Natural killer cell (primary cell): ENCODE measurements at regions not wholly inside any gene's neighbourhood (a gene's known extent, or its start where the extent isn't known, plus 50 kb on each side); places are given as distances from the start of the nearest gene placed in this dataset.

ENCODE experiments used
- ATAC-seq, 3 donors: fragments of 150-1000 bp in 2 of 3; fragments of 200-7000 bp in 1 of 3; cut with Tn5 transposase; 1 replicate in 1 of 3; 2 replicates in 2 of 3; pipeline ENCODE4 v1.10.0; 2021; ENCODE audit warnings: mild to moderate bottlenecking in 2 of 3, moderate library complexity in 2 of 3
- DNase-seq, 2 donors: peaks; one replicate each; pipeline versions ENCODE4 v3.0.0 to v3.0.0-alpha.2; 2013 to 2021; ENCODE audit warnings: mixed read lengths in 1 of 2
- H3K27ac ChIP-seq: one replicate; pipeline ENCODE4 v1.5.1; 2013; ENCODE audit warnings: mild to moderate bottlenecking, low read length
- H3K27me3 ChIP-seq: one replicate; pipeline ENCODE4 v1.6.1; 2013; ENCODE audit warnings: low read length; ENCODE audit not compliant: control insufficient read depth, insufficient read depth
- H3K36me3 ChIP-seq: one replicate; pipeline ENCODE4 v1.6.1; 2013; ENCODE audit warnings: low read length; ENCODE audit not compliant: control insufficient read depth, insufficient read depth
- H3K4me1 ChIP-seq: one replicate; pipeline ENCODE4 v1.6.1; 2013; ENCODE audit warnings: low read length; ENCODE audit not compliant: control insufficient read depth, insufficient read depth
- H3K4me3 ChIP-seq: one replicate; pipeline ENCODE4 v1.5.1; 2013; ENCODE audit warnings: low read length
- H3K9me3 ChIP-seq: one replicate; pipeline ENCODE4 v1.6.1; 2013; ENCODE audit warnings: low read length; ENCODE audit not compliant: control insufficient read depth, insufficient read depth
- H3K27ac Mint-ChIP-seq, 2 donors: one replicate each; pipeline ENCODE4 v1.8.0; 2022; ENCODE audit warnings: mild to moderate bottlenecking in 2 of 2, mixed read lengths in 2 of 2, moderate library complexity in 1 of 2
- H3K27me3 Mint-ChIP-seq, 2 donors: one replicate each; pipeline ENCODE4 v1.8.0; 2022; ENCODE audit warnings: low read depth in 2 of 2, mixed read lengths in 2 of 2
- H3K36me3 Mint-ChIP-seq: one replicate; pipeline ENCODE4 v1.8.0; 2022; ENCODE audit warnings: mixed read lengths
- H3K4me1 Mint-ChIP-seq, 2 donors: one replicate each; pipeline ENCODE4 v1.8.0; 2022; ENCODE audit warnings: mixed read lengths in 2 of 2
- H3K4me3 Mint-ChIP-seq: one replicate; pipeline ENCODE4 v1.8.0; 2022; ENCODE audit warnings: mild to moderate bottlenecking, moderate library complexity, mixed read lengths
- H3K9me3 Mint-ChIP-seq, 2 donors: one replicate each; pipeline ENCODE4 v1.8.0; 2022; ENCODE audit warnings: mixed read lengths in 2 of 2
- WGBS: methylation state at CpG from one replicate; pipeline ENCODE4 v1.1.7; 2013; ENCODE audit warnings: missing lambda C conversion rate; ENCODE audit not compliant: insufficient coverage; 5-methylcytosine and 5-hydroxymethylcytosine counted together
- intact Hi-C: fragments of 100-400 bp; cut with micrococcal nuclease; formaldehyde crosslinking; loops from one replicate; pipeline ENCODE4 v1.14.2; 2022
- TF ChIP-seq, protein P1 (sequence below): fragments of 200-600 bp; IDR thresholded peaks from one replicate; pipeline ENCODE4 v1.8.0; 2022; ENCODE audit warnings: antibody characterized with exemption

DNA sequence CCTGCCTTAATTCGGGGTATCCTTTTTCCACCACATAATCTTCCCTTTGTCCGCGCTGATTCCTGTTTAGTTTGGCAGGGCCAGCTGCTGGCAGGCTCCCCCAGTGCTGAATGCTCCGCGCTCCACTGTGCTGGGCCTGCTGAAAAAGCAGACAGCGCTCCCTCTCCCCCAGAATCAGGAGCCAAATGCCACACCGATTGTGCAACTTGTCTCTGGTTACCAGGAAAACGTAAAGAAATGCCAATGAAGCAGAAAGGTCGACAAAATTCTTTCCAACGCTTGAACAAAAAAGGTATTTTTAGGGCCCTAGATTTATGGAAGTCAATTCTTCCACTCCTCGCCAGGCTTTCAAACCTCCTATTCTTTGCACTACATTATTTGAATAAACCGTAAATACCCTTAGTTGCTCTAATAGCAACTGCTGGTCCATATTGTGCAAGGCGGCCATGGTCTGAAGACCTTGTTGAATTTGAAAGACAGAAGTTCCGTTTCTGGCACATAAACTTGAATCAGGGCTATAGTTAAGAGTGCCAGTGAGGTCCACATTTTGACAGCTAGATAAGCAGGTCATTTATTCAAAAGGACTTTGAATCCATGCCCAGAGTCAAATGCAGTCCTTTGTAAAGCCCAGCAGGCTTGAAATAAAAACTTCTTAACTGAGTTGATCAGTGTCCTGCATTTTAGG lies 206.7 kb upstream of the RFC3 start:
- 89% methylated on average over 14 of the region's 14 CpGs for WGBS
- peaks cover 0 to 8% of the 10 kb centered on the region in 2 donors for H3K27me3 Mint-ChIP-seq
- ATAC-seq (no peak), DNase-seq (no peak)
- peaks cover 6% of the 10 kb centered on the region for H3K4me1 ChIP-seq
- H3K27me3 ChIP-seq, result no peaks in the 10 kb centered on the region
- H3K27ac Mint-ChIP-seq, result no peak overlapping the region
- H3K4me3 ChIP-seq, result no peak overlapping the region
- H3K36me3 ChIP-seq, result no peaks in the 10 kb centered on the region
- no peaks in the 10 kb centered on the region for H3K9me3 ChIP-seq
- no peaks in the 10 kb centered on the region for H3K4me1 Mint-ChIP-seq
- H3K36me3 Mint-ChIP-seq, result no peaks in the 10 kb centered on the region
- no peak overlapping the region for H3K4me3 Mint-ChIP-seq
- H3K27ac ChIP-seq, result peak overlapping the region; percentile 37
- TF ChIP-seq, protein P1, sequence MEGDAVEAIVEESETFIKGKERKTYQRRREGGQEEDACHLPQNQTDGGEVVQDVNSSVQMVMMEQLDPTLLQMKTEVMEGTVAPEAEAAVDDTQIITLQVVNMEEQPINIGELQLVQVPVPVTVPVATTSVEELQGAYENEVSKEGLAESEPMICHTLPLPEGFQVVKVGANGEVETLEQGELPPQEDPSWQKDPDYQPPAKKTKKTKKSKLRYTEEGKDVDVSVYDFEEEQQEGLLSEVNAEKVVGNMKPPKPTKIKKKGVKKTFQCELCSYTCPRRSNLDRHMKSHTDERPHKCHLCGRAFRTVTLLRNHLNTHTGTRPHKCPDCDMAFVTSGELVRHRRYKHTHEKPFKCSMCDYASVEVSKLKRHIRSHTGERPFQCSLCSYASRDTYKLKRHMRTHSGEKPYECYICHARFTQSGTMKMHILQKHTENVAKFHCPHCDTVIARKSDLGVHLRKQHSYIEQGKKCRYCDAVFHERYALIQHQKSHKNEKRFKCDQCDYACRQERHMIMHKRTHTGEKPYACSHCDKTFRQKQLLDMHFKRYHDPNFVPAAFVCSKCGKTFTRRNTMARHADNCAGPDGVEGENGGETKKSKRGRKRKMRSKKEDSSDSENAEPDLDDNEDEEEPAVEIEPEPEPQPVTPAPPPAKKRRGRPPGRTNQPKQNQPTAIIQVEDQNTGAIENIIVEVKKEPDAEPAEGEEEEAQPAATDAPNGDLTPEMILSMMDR, result no peak
- intact Hi-C loops, result no loop called here
- peaks cover 0 to 5% of the 10 kb centered on the region in 2 donors for H3K9me3 Mint-ChIP-seq

DNA sequence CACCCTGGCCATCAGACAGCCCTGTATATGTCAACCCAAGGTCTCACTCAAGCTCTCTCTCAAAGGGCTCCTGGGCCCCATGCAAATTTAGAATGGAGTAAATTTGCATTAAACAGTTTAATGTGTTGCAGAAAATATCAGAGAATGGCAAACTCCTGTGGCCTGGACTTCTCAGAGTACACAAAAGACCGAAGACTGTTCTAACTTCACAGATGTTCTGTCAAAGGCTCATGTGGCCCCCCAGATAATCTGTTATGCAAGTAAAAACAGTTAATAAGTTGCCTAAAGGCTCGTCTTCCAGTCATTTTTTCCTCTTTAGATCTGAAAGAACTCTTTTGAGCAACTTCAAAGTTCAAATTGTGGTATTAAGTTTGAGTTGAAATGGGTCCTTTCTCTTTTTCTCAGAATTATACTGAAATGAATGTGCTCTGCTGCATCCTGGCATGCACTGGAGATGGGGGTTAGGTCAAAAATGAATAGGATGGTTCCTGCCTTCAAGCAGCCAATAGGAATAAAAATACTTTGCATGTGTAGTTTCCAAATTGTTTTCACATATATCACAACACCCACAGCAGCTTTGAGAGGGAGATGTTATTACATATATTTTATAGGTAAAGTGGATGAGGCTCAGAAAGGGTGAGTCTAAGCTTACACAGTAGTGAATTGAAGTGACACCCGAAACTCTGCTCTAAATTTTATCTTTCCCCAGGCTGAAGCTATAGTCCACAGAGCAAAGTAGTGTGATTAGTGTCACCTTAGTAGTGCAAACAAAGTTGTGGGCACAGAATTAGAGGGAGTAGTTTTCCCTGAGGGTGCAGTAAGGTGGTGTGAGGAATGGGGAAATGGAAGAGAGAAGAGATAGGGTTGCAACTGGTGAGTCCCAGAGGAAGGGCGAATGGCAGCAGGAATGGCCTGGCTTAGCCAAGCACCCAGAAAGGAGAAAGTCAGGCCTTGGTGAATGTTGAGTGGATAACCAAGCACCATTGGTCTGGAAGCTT lies 205.0 kb upstream of the RFC3 start:
- Histone ChIP-seq H3K36me3 (no peaks in the 10 kb centered on the region), H3K4me1 (peaks cover 6% of the 10 kb centered on the region), H3K4me3 (no peak overlapping the region), H3K27me3 (no peaks in the 10 kb centered on the region), H3K9me3 (no peaks in the 10 kb centered on the region), H3K27ac (no peak overlapping the region)
- DNase-seq (no peak), ATAC-seq (no peak)
- no peak overlapping the region for H3K4me3 Mint-ChIP-seq
- no peaks in the 10 kb centered on the region for H3K36me3 Mint-ChIP-seq
- H3K27me3 Mint-ChIP-seq, result peaks cover 0 to 8% of the 10 kb centered on the region in 2 donors
- no peak overlapping the region for H3K27ac Mint-ChIP-seq
- peaks cover 0 to 5% of the 10 kb centered on the region in 2 donors for H3K9me3 Mint-ChIP-seq
- TF ChIP-seq, protein P1, result no peak
- H3K4me1 Mint-ChIP-seq, result no peaks in the 10 kb centered on the region
- 73% methylated on average over 4 of the region's 4 CpGs for WGBS
- intact Hi-C loops, result no loop called here

DNA sequence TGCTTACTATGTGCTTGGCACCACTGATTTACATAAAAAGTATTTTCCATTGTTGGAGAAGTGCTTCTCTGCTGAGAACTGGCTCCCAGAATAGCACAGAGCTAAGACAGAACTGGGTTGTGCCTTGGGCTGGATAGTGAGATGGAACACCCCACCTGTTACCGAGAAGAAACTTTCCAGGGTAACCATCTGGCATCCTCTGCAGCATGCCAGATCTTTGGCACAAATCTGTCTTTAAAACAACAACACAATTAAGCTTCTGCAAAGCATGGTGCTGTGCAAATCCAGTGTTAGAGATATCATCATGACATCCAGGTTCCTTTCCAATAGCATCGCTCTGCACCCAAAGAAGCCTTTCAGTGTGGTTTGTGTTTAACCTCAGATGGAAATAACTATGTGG lies 202.5 kb upstream of the RFC3 start:
- peaks cover 0 to 8% of the 10 kb centered on the region in 2 donors for H3K27me3 Mint-ChIP-seq
- no peaks in the 10 kb centered on the region for H3K4me1 Mint-ChIP-seq
- no peaks in the 10 kb centered on the region for H3K36me3 Mint-ChIP-seq
- no peak overlapping the region for H3K27ac Mint-ChIP-seq
- peaks cover 4% of the 10 kb centered on the region for H3K4me1 ChIP-seq
- H3K9me3 ChIP-seq, result no peaks in the 10 kb centered on the region
- no peaks in the 10 kb centered on the region for H3K27me3 ChIP-seq
- intact Hi-C loops, result no loop called here
- H3K4me3 ChIP-seq, result no peak overlapping the region
- H3K4me3 Mint-ChIP-seq, result no peak overlapping the region
- peaks cover 0 to 5% of the 10 kb centered on the region in 2 donors for H3K9me3 Mint-ChIP-seq
- DNase-seq (no peak), ATAC-seq (no peak)
- H3K36me3 ChIP-seq, result no peaks in the 10 kb centered on the region
- WGBS, result 95% methylated on average over 2 of the region's 2 CpGs
- no peak overlapping the region for H3K27ac ChIP-seq
- TF ChIP-seq, protein P1, result no peak
